OCI-LY1 (cell line): ENCODE measurements at regions not wholly inside any gene's neighbourhood (a gene's known extent, or its start where the extent isn't known, plus 50 kb on each side); places are given as distances from the start of the nearest gene placed in this dataset.

Experiments used
- H2AFZ ChIP-seq: fragments of 200-600 bp; sonication (generic), shearing (Covaris generic); 2 replicates; pipeline ENCODE4 v1.6.0; 2014; ENCODE audit warnings: antibody characterized with exemption, mild to moderate bottlenecking, low read length
- H3F3A ChIP-seq: fragments of 200-600 bp; sonication (generic), shearing (Covaris generic); 2 replicates; pipeline ENCODE4 v1.6.0; 2014; ENCODE audit warnings: mild to moderate bottlenecking, antibody characterized with exemption, low read length, moderate library complexity; ENCODE audit not compliant: insufficient read depth
- H3K27ac ChIP-seq: fragments of 200-600 bp; sonication (generic); 2 replicates; pipeline ENCODE4 v1.5.1; 2014; ENCODE audit warnings: low read length, mixed run types, mild to moderate bottlenecking, low read depth; ENCODE audit not compliant: poor library complexity, severe bottlenecking
- H3K27me3 ChIP-seq: fragments of 200-600 bp; sonication (generic); 2 replicates; pipeline ENCODE4 v1.6.0; 2014; ENCODE audit warnings: antibody characterized with exemption, mild to moderate bottlenecking, low read length, moderate library complexity; ENCODE audit not compliant: insufficient read depth
- H3K36me3 ChIP-seq: fragments of 200-600 bp; sonication (generic); 2 replicates; pipeline ENCODE4 v1.6.1; 2014; ENCODE audit warnings: mild to moderate bottlenecking, antibody characterized with exemption, low read length, moderate library complexity, mixed read lengths; ENCODE audit not compliant: insufficient read depth
- H3K4me1 ChIP-seq: fragments of 200-600 bp; sonication (generic); 2 replicates; pipeline ENCODE4 v1.5.1; 2014; ENCODE audit warnings: mild to moderate bottlenecking, low read length, moderate library complexity; ENCODE audit not compliant: insufficient read depth, severe bottlenecking
- H3K4me2 ChIP-seq: fragments of 200-600 bp; sonication (generic), shearing (Covaris generic); 2 replicates; pipeline ENCODE4 v1.6.1; 2014; ENCODE audit warnings: low read length
- H3K4me3 ChIP-seq: fragments of 200-600 bp; sonication (generic); 2 replicates; pipeline ENCODE4 v1.5.1; 2014; ENCODE audit warnings: low read length, low read depth, mild to moderate bottlenecking, mixed read lengths; ENCODE audit not compliant: poor library complexity, severe bottlenecking
- H3K79me2 ChIP-seq: fragments of 200-600 bp; shearing (Covaris generic); 2 replicates; pipeline ENCODE4 v1.6.1; 2016; ENCODE audit warnings: mixed run types, low read length, mixed read lengths; ENCODE audit not compliant: insufficient read depth
- H3K9ac ChIP-seq: fragments of 200-600 bp; sonication (generic), shearing (Covaris generic); 2 replicates; pipeline ENCODE4 v1.6.1; 2014; ENCODE audit warnings: mild to moderate bottlenecking, low read length, mixed read lengths
- H3K9me2 ChIP-seq: fragments of 200-600 bp; sonication (generic), shearing (Covaris generic); 2 replicates; pipeline ENCODE4 v1.6.1; 2014; ENCODE audit warnings: low read depth, mild to moderate bottlenecking, low read length, mixed read lengths
- H3K9me3 ChIP-seq: fragments of 200-600 bp; shearing (Covaris generic); 2 replicates; pipeline ENCODE4 v1.6.1; 2014; ENCODE audit warnings: low read length, mixed read lengths
- H4K20me1 ChIP-seq: fragments of 200-600 bp; sonication (generic), shearing (Covaris generic); 2 replicates; pipeline ENCODE4 v1.6.0; 2016; ENCODE audit warnings: mild to moderate bottlenecking, low read length; ENCODE audit not compliant: insufficient read depth
- CTCF ChIP-seq: fragments of 200-600 bp; sonication (generic), shearing (Covaris generic); IDR thresholded peaks from 2 replicates; pipeline ENCODE4 v1.5.1; 2017; ENCODE audit warnings: mild to moderate bottlenecking, antibody characterized with exemption, low read length, moderate library complexity, mixed read lengths
- EZH2 ChIP-seq: fragments of 200-600 bp; sonication (generic), shearing (Covaris generic); IDR thresholded peaks from 2 replicates; pipeline ENCODE4 v1.8.0; 2017; ENCODE audit warnings: borderline replicate concordance, mixed run types, mild to moderate bottlenecking, antibody characterized with exemption, low read length, moderate library complexity, mixed read lengths

GRCh38 chr4:163949976-163950601 is 455.6 kb downstream of the TMA16 start:
- Histone ChIP-seq H3K4me1 (no peaks in the 10 kb centered on the region), H4K20me1 (no peaks in the 10 kb centered on the region), H3F3A (no peaks in the 10 kb centered on the region), H3K27me3 (no peaks in the 10 kb centered on the region), H3K27ac (no peak overlapping the region), H3K36me3 (no peaks in the 10 kb centered on the region), H2AFZ (no peak overlapping the region), H3K4me2 (no peak overlapping the region), H3K9ac (no peak overlapping the region), H3K9me2 (no peaks in the 10 kb centered on the region), H3K4me3 (no peak overlapping the region), H3K9me3 (no peaks in the 10 kb centered on the region), H3K79me2 (no peaks in the 10 kb centered on the region)
- no peak for TF ChIP-seq CTCF
- no peak for TF ChIP-seq EZH2

- no peaks in the 10 kb centered on the region for H3K9me2 ChIP-seq
- H3K27ac ChIP-seq = no peak overlapping the region
- TF ChIP-seq EZH2 (no peak), CTCF (no peak)
- H2AFZ ChIP-seq = no peak overlapping the region
- H3K4me1 ChIP-seq = no peaks in the 10 kb centered on the region
- H3K36me3 ChIP-seq = no peaks in the 10 kb centered on the region
- no peaks in the 10 kb centered on the region for H3K9me3 ChIP-seq
- no peaks in the 10 kb centered on the region for H3K27me3 ChIP-seq
- no peak overlapping the region for H3K4me3 ChIP-seq
- no peaks in the 10 kb centered on the region for H4K20me1 ChIP-seq
- no peaks in the 10 kb centered on the region for H3K79me2 ChIP-seq
- H3K9ac ChIP-seq = no peak overlapping the region
- H3K4me2 ChIP-seq = no peak overlapping the region
- H3F3A ChIP-seq = no peaks in the 10 kb centered on the region
These were observed 460.8 kb downstream of the TMA16 start for GRCh38 chr4:163955288-163955687.

GRCh38 chr4:163958751-163959150 is 464.3 kb downstream of the TMA16 start:
- H3K4me2 ChIP-seq = no peak overlapping the region
- H3K27ac ChIP-seq = no peak overlapping the region
- H3K27me3 ChIP-seq = no peaks in the 10 kb centered on the region
- H3K9me2 ChIP-seq = no peaks in the 10 kb centered on the region
- H3K36me3 ChIP-seq = no peaks in the 10 kb centered on the region
- H3K79me2 ChIP-seq = no peaks in the 10 kb centered on the region
- no peak overlapping the region for H3K9ac ChIP-seq
- H2AFZ ChIP-seq = no peak overlapping the region
- no peaks in the 10 kb centered on the region for H3K9me3 ChIP-seq
- TF ChIP-seq CTCF (no peak), EZH2 (no peak)
- H3K4me1 ChIP-seq = no peaks in the 10 kb centered on the region
- H3K4me3 ChIP-seq = no peak overlapping the region
- H4K20me1 ChIP-seq = no peaks in the 10 kb centered on the region
- no peaks in the 10 kb centered on the region for H3F3A ChIP-seq
